ENCODE measurements at regions not wholly inside any gene's neighbourhood (a gene's known extent, or its start where the extent isn't known, plus 50 kb on each side); places are given as distances from the start of the nearest gene placed in this dataset.
"Not testable (repeated sequence)": the region's sequence is repeated elsewhere in the genome, so short reads cannot be mapped to it uniquely, and the experiment has no call there.

DNA sequence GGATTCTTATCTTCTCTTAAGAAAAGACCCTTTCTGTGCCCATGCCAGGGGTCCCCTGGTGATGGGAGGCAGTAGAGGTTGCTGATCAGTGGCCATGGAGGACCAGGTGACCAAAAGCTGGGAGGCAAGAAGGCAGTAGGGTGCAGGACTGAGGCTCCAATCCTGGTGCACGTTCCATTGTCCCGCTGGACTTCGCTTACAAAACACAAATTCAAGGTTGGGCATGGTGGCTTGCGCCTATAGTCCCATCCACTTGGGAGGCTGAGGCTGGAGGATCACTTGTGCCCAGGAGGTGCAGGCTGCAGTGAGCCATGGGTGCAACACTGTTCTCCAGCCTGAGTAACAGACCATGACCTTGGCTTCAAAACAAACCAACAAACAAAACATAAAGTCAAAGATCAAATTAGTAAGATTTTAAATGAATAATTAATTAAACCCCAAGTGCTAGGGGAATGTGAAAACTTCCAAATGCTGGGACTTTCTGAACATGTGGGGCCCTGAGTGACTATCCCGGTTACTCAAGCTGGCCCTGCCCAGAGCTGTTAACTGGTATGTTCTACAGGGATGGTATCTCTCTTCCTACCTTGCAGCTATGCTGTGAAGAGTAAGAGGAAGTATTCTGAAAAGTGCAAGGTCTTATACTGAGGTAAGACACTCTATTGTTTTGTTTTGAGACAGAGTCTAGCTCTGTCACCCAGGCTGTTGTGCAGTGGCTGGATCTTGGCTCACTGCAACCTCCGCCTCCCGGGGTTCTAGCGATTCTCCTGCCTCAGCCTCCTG is 97.6 kb downstream of the LYZL2 start:
- DNase-seq, result no peak

DNA sequence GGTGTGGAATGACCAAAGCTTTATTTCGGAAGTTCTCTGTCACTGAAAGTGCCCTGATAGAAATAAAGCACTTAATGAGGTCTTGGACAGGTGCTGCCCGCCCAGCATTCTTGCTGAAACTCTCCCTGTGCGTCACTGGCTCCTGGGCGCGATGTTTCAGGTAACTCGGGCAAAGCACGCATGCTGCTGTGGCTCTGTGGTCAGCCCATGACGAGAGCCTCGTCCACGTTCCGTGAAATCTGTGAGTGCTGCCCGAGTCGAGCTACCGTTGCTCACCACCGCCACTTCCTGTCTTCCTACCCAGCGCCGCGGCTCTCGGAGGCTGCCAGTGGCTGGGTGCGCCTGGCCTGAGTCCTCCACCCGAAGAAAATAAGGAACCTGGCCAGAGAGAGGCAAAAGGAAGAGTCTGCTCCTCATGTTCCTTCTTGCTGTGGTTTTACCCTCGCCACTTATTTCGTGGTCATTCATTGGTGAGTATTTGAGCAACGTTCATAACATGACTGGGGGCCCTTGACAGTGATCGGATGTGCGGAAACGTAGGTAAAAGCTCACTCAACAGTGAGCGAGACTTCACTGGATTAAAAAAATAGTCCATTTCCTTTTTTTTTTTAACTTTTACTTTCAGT is 95.5 kb downstream of the MAP3K8 start:
- peak; percentile 80 for DNase-seq

DNA sequence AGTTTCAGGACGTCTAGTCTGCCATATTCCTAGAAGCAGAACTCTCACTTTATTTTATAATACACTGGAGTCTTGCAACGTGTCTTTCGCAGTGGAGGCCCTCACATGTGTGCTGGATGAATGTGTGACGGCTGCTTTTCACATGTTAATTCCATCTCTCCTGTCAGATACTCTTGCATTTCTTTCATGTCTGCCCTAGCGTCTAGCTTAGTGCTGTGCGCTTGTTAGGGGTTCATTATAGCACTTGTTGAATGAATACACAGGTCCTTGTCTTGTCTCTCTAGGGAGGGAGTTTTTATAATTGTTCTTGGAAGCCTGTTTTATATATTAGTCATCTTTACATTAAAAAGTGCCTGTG is 94.4 kb downstream of the MAP3K8 start:
- no peak for DNase-seq

DNA sequence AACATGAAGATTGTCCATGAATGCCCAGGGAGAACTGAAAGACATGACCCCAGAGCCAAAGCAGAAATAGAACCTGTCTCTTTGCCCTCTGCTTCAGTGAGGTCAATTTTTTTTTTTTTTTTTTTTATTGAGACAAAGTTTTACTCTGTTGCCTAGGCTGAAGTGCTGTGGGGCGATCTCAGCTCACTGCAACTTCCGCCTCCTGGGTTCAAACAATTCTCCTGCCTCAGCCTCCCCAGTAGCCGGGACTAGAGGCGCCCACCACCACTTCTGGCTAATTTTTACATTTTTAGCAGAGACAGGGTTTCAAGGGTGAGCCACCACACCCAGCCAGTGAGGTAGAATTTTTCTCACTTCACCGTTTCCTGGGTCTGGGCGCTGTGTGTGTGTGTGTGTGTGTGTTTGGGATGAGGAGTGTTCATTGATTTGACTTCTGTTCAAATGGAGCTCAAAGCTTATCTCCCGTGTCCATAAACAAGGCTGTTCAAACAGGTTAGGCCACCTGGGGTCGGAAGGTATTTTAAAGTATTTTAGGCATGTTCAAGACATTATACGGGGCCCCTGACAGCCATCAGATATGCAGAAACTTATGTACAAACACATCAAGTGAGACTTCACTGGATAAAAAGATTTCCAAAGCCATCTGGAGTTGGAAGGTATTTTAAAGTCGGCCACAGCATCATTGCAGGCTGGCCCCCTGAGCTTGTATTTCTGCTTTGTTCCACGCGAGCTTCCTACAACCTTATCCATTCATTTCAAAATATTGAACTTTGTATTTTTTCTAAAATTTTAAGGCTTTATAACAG is 93.8 kb downstream of the MAP3K8 start:
- DNase-seq, result no peak

DNA sequence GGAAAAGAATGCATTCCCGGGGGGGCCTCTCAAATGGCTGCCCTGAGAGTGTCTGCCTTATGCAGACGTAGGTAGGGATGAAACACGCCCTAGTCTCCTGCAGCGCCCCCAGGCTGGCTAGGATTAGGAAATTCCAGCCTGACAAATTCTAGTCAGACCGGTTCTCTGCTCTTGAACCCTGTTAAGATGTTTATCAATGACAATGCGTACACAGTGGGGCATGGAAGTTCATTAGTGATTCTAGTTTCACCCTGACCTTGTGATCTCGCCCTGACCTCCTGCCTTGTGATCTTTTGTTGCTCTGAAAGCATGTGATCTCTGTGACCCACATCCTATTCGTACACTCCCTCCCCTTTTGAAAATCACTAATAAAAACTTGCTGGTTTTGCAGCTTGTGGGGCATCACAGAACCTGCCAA is 88.7 kb downstream of the MAP3K8 start:
- not testable (repeated sequence) for DNase-seq

DNA sequence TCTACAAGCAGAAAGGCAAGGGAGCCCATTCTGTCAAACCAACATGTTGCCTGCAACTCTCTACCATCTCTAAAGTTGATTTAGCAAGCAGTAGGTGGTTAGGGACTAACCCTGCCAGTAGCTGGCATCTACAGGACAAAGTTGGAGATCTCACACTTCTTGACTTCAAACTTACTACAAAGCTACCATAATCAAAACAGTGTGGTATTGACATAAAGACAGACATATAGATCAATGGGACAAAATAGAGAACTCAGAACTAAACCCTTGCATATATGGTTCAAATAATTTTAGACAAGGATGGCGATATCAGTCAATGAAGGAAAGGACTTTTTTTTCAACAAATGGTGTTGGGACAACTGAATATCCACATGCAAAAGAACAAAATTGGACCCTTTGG is 84.9 kb downstream of the MAP3K8 start:
- no peak for DNase-seq
